HG03060 (cell line): ENCODE measurements at regions not wholly inside any gene's neighbourhood (a gene's known extent, or its start where the extent isn't known, plus 50 kb on each side); places are given as distances from the start of the nearest gene placed in this dataset.
"Not testable (repeated sequence)": the region's sequence is repeated elsewhere in the genome, so short reads cannot be mapped to it uniquely, and the experiment has no call there.

Experiments
- ATAC-seq: cut with Tn5 transposase; IDR thresholded peaks from one replicate; pipeline ENCODE4 v1.9.1; 2021; ENCODE audit warnings: low read depth, moderate number of reproducible peaks; ENCODE audit not compliant: unreplicated experiment

DNA sequence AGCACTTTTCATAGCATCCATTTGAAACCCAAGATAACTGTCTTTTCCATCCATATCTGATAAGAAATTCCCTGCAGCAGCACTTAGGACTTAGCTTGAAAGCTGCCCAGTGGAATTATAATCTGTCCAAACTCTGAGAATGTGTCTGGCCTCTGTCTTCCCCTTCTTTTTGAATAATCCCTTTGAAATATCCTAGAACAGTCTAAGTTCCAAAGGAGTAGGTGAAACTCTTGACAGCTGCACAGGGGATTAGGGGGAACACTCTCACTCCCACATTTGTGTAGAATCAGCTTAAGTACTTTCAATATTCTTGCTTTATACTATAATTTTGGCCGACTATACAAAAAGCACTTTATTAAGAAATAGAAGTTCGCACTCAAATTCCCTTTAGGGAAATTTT, 157.7 kb downstream of the PAPSS1 start:
- ATAC-seq = no peak

DNA sequence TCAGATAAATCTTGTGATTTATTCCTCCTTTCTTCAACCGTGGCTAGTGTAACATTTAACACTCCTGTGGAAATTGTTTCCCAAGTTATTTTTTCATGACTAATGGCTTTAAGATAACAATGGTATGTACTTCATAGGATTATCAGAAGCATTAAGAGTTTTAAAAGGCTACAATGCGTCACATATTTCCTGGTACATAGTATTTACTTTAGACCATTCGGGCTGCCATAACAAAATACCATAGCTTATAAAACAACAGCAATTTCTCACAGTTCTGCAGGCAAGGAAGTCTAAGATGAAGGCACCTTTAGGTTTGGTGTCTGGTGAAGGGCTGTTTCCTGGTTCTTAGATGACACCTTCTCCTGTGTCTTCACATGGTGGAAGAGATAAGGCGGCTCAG, 158.6 kb downstream of the PAPSS1 start:
- no peak for ATAC-seq

DNA sequence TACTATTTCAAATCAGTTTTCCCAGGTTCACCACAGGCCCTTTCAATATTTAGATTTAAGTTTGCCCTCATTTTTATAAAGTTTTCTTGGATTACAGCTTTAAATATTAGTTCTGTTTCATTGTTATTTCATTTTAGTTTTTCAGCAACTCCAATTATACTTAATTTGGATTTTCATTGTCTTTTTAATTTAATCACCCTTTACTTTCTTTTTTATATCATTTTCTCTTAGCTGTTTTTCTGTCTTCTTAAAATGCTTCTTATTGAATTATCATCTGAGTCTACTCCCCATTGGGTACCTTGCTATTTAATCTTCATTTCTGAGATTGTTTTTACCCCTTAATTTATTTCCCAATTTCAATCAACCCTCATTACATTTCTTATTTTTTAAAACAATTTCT, 160.4 kb downstream of the PAPSS1 start:
- ATAC-seq = no peak

DNA sequence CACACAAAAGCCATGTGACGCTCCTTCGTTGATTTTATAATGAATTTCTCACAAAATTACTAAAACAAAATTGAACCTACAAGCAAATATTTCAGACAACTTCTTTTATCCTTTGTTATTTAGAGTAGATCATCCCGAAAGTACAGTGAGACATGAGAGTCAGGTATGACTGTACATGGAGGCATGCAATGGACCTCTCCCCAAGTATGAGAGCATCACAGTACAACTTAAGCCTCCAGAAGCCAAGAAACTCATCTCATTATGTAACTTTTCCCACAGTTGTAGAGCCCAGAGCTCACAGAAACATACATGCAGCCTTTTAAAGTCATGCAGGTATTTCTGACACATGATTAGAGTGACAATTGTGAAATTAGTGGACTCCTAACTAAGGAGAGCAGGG, 167.7 kb downstream of the PAPSS1 start:
- ATAC-seq = no peak

DNA sequence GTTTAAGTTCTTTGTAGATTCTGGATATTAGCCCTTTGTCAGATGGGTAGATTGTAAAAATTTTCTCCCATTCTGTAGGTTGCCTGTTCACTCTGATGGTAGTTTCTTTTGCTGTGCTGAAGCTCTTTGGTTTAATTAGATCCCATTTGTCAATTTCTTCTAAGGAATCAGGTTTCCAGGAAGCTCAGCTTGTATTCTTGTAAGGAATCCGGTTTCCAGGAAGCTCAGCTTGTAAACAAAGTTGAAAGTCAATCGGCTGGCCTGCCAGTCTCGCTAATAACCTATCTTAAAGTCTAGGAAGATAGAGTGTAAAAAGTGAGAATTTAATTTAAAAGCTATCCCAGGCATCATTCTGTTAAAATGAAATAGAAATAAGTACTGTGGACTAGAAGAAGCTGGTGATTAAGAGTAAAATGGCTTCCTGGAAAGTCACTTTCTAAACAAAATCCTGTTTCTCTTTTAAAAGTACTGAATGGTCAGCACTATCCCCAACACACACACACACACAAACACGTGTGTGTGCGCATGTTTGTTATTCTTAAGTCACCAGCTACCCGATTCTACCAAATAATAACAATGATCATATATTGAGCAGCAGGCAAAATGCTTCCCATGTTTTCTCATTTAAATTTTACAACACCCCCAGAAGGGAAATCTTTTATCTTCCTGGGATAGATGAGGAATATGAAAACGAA, 171.7 kb downstream of the PAPSS1 start:
- ATAC-seq = no peak

DNA sequence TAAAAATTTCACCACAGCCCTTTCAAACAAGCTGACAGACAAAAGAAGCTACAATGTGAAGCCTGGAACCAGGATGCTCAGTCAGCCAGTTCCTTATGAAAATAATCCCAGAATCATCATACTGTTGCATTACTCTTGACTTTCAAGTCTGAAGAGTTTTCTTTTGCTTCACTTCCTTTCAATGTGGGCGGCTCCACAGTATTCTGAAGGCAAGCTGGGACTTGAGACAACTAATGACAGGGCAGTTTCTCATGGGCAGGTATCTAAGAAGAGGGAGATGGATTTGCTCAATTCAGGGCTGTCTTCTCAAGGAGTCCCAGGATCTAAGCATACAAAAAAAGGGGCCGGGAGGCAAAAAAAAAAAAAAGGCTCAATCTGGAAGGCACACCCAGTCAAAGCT, 173.4 kb downstream of the PAPSS1 start:
- no peak for ATAC-seq

DNA sequence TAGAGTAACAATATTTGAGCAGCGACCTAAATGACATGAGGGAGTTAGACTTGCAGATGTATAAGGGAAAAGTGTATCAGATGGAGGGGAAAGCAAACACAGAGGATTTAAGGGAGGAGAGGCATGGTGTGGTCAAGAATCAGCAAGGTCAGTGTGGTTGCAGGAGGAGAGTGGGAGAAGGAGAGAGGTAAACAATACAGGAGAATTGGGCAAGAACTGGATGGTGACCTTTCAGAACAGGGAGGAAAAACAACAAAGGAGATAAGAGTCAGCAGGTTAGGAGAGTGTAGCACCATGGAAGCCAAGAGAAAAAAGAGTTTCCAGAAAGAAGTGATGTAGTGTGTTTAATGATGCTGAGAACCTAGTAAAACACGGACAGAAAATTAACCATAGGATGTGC, 178.5 kb downstream of the PAPSS1 start:
- no peak for ATAC-seq

DNA sequence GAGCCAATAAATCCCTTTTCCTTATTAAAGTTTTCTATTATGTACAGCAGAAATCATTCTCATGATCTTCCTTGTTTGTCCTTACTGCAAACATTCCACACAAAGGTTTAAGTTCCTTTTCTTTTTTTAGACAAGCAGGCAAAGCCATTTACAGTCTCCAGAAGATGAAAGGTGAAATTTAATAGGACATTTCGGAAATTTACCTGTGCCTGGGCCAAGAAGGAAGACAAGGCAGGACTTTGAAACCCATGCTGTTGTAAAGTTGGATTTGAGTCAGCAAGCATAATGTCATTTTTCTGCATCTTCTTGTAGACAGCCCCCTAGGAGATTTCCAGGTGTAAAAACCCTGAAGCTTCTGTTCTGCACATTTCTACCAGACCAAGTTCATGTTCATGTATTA, 188.1 kb downstream of the PAPSS1 start:
- no peak for ATAC-seq

DNA sequence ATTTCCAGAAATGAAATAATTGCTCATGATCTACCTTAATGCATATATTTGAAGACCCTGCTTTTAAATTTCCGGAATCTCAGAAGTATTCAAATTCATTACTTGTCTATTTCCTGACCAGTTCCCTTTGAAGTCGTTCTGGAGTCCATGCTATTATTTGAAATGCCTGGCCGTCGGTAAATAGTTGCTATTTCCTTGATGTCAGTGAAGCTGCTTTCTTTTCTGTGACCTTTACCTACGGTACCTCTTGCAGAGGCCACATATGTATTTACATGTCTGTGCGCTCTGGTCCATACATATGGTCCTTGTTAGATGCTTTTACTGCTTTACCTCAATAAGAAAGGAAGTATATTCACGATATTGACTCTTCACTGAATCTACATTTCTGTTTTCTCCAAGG, 199.7 kb downstream of the PAPSS1 start:
- ATAC-seq = no peak

DNA sequence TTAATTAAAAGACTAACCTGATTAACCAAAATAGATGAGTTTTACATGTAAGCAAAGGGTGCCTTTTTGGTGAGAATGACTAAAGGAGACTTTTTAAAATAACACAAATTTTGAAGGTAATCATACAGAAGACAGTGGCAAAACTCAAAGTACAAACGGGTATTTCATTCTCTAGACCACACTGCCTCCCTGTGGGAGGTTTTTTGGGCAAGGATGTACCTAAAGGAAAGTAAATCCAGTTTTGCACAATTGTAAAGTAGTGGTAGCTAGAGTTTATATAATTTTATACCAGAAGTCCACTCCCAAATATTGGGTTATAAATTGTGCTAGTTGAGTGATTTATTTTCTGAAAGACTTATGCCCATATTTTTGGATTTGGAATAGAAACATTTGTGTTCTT, 201.0 kb downstream of the PAPSS1 start:
- ATAC-seq = no peak

DNA sequence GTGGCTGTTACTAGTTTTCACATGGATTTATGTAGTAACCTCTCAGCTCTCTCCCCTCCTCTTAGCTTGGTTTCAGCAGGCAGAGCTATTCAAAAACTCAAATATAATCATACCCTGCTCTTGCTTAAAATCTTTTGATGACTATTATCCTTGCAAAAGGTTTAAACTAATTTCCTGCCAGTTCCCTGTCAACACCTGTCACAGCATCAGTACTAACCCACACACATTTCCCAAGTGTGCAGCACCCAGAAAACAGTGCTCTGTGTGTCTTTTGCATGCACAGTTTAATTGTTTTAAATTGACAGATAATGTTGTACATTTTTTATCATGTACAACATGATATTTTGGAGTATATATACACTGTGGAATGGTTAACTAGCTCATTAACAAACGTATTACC, 202.0 kb downstream of the PAPSS1 start:
- no peak for ATAC-seq

DNA sequence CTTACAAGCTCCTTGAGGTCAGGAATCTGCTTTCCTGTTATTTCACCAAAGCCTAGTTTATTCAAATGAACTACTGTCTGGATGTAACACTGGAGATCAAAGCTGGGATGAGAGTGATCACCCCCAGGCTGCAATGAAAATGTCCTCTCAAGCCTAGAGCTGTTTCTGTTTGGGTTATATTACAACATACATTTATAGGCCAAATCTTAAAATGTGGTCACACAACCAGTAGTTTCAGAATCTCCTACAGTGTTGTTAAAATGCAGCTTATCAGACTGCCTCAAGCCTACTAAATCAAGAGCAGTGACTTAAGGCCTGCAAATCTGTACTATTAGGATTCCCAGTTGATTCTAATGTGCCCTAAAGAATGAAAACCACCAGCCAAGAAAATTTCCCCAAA, 207.5 kb downstream of the PAPSS1 start:
- ATAC-seq = no peak

DNA sequence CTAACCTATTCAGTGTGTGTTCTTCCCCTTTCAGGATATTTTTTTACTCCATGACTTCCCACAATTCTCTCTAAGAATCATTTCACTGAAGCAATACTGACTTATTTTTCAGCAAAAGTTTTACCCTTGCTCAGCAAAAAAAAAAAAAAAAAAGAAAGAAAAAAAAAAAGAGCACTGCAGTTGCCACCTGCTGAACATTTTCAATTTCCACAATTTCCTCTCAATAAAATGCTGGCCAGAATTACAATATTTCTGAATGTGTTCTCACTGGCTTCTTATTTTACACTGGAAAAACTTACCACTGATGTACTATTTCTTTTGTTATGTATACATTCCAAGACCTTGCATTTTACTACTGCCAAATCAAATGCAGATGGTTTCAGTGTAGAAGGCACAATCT, 210.4 kb downstream of the PAPSS1 start:
- ATAC-seq = no peak

DNA sequence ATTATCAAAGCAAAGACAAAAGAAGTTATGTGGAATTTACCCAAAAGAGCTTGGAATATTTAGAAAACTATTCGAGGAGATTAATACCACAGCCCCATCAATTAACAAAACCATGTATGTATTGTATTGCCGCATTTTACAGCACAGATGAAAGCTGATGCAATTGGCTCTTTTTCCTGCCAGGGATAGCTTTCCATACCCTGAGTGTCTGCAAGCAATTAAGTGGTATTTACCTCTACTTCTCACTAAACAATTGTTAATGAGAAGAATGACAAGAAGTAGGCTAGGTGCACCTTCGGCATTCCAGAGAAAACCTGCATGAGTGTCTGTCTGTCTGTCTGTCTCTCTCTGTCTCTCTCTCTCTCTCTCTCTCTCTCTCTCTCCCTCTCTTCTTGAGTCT, 219.5 kb downstream of the PAPSS1 start:
- no peak for ATAC-seq

DNA sequence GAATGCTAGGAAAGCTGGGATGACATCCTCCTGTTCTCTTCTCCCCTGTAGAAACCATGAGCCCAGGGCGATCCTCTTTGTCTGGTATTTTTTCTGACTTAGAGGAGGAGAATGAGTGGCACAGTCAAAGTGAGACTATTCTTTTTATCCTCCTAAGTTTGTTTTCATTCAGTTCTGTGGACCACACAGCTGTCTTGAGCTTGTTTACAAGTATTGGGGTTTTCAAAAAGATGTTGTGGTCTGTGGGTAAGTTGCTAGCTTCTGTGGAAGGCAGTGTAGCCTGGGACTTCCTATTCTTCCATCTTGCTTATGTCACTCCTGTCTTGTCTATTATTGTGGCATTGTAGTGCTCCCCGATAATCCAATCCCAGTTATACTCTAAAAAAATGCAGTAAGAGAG, 223.0 kb downstream of the PAPSS1 start:
- no peak for ATAC-seq

DNA sequence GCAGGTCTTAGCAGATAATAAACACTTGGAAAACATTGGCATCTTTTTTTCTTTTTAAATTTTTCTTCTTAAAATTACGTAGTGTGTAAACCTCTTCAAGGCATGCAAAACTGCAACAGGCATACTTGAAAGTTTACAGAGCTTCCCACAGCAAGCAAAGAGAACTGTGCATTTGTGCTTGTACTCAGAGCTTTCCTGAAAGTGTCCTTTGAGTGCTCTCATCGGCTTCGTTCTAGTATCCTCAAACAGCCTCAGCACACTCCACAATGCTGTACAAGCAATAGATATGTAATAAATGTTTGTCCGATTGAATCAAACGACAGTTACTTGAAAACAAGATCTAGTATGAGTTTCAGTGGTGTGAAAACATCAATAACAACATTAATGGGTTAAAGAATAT, 227.5 kb downstream of the PAPSS1 start:
- ATAC-seq = no peak

DNA sequence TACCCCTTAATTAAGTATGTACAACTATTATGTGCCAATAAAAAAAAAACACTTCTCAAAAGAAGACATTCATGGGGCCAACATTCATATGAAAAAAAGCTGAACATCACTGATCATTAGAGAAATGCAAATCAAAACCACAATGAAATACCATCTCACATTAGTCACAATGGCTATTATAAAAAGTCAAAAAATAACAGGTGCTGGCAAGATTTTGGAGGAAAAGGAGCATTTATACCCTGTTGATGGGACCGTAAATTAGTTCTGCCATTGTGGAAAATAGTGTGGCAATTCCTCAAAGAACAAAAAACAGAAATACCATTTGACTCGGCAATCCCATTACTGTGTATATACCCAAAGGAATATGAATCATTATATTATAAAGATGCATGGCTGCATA, 229.9 kb downstream of the PAPSS1 start:
- no peak for ATAC-seq

DNA sequence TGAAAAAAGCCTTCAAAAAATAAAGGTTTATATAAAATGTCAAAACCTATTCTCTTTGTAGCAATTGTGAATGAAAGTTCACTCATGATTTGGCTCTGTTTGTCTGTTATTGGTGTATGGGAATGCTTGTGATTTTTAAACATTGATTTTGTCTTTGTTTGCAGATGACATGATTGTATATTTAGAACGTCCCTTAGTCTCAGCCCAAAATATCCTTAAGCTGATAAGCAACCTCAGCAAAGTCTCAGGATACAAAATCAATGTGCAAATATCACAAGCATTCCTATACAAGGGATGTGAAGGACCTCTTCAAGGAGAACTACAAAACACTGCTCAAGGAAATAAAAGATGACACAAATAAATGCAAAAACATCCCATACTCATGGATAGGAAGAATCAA, 236.4 kb downstream of the PAPSS1 start:
- ATAC-seq = not testable (repeated sequence)

DNA sequence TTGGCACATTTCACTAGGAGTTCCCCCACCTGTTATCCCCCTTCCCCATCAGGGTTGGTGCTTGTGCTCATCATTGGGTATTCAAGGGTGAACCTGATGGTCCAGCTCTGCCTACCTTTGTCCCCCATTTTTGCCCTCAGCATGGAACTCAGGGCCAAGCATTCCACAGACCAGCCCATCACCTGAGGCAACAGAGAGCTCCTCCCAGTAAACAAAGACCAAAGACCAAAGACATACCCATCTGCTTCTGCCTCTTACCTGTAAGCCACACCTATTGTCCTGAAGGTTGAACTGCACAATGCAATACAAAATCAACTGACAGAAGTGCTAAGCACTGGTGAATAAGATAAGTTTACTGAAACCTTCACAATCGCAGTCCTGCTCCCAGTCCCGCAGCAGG, 237.5 kb downstream of the PAPSS1 start:
- ATAC-seq = no peak

DNA sequence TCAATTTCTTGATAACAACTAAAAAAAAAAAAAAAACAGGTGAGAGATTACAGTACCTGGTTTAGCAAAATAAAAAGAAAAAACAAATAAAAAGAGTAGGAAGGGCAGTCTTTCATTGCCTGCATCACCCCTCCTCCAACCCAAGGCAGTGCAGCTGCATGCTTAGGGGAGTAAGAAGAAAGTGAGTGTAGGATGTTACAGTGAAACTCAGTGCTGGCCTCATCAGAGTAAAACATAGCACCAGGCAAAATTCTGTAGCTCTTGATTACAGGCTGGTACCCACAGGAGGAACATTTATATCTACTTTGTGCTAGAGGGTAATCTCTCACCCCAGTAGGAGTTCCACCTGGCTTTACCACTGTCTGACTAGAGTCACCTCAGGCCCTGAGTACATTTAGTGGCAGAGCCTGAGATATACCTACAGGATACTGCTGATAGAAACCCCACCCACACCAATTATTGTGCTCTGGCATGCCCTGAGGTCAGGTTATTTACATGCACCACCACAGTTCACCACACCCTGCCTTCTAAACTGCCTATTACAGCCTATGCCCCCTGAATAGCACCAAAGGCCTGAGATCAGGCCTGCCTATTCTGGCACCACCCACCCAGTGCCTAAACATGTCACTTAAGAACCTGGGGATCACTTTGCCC, 241.6 kb downstream of the PAPSS1 start:
- no peak for ATAC-seq

DNA sequence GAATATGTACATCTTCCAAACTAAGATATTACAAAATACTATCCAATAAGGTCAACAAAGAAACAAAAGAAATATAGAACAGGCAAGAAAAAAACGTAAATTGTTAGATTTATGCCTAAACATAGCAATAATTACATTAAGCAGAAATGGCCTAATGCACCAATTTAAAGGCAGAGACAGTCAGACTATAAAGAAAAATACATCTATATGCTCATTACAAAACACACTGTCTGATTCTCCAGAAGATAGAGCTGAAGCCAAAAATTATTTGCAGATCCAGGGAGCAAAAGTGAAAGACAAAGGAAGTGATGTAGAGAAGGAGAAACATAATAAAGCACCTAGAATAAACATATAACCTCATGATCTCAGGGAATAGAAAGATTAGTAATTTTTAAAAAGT, 246.9 kb downstream of the PAPSS1 start:
- ATAC-seq = no peak

DNA sequence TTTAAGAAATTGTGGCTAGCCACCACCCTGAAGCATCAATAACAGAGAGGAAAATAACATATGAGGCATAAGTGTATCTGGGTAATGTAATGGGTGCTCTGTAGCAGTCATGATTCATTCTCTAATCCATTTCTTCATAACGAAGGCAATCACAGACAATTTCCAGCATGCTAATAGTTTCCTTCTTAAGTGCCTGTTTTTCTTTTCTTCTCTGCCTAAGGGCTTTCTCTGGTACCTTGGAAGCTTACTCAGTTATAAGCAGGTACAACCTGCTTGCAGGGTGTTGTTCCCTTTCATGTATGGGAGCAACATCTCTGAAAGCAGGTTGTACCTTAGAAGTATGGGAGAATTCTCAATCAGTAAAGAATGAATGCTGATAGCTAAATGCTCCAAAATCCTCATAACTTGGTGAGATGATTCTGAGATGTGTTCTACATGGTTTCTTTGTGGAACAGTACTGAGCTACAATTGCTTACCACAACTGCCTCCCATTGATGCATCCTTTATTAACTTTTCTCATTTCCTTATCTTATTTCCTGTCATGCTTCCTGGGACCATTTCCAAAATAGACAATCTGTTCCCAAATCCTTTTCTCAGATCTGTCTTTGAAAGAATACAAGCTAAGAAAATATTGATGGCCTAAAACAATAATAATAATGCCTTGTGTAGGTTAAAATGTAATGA, 247.6 kb downstream of the PAPSS1 start:
- ATAC-seq = no peak
